ENCODE measurements at regions not wholly inside any gene's neighbourhood (a gene's known extent, or its start where the extent isn't known, plus 50 kb on each side); places are given as distances from the start of the nearest gene placed in this dataset.
"Not testable (repeated sequence)": the region's sequence is repeated elsewhere in the genome, so short reads cannot be mapped to it uniquely, and the experiment has no call there.

DNA sequence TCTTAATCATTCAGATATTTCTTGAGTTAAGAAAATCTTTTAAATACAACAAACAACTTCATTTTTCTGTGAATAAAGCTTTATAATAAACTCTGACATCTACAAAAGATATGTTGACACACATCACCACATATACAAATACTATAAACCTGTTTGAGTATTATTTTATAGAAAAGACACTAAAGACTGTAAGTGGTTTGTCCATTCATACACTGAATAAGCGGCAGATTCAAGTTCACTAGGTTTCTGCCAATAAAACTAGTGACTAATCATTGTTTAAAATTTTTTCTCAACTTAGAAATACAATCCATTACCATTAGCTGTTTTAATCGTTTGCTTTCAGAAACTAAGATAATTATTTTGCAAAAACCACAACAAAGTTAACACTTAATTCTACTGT lies 1900.0 kb downstream of the C4orf33 start:
- no peak for DNase-seq

DNA sequence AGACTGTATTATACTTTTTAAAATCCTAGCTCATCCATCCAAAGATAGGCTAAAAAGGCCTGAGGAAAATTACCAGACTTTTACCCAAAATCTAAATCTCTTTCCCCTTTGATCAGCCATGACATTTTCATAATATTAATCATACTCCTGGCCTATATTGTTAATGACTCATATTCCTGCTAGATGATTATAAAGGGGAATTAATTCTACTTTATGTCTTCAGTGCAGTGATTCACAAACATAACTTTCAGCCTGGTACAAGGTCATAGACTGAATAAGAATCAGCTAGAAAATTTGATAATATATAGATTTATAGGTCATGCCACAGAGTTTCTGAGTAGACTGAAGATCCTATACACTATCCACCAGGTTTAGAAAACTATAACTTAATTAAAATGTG lies 1905.4 kb downstream of the C4orf33 start:
- no peak for DNase-seq

- no peak for DNase-seq
These were observed 1906.2 kb downstream of the C4orf33 start for GRCh38 chr4:131002132-131002531.

- DNase-seq: no peak
These were observed 1910.4 kb downstream of the C4orf33 start for GRCh38 chr4:131006388-131006787.

GRCh38 chr4:131011961-131012360 lies 1916.0 kb downstream of the C4orf33 start:
- DNase-seq: not testable (repeated sequence)

- no peak for DNase-seq
These were observed 1917.3 kb downstream of the C4orf33 start for GRCh38 chr4:131013226-131013625.

DNA sequence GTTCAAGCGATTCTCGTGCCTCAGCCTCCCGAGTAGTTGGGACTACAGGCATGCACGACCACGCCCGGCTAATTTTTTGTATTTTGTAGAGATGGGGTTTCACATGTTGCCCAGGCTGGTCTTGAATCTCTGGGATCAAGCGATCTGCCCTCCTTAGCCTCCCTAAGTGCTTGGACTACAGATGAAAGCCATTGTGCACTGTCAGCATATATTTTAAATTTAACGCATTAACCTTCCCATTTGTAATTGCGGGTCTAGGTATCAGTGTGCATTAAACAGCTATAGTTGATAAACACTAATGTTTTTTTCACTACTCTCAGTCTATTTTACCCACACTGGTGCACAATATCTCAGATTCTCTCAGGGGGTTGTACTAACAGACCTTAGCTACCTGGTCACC lies 1930.8 kb downstream of the C4orf33 start:
- no peak for DNase-seq

DNA sequence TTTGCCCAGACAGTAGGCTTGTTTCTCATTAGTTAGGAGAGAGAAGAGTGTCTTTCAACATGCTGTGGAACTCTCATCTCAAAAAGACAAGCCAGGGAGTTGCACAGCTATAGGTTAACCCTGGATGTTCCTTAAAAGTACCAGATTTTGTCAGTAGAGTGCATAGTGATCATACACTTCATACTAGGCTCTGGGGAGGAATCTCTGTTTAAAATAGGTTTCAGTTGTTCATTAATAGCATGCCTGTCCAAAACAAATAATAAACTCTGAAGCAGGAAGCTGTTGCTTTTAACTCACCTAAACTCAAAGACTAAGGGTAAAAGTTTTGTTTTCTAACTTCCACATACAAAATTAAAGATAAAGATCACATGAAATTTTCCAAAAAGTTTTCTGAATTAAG lies 1948.4 kb downstream of the C4orf33 start:
- no peak for DNase-seq

- no peak for DNase-seq
These were observed 1950.9 kb downstream of the C4orf33 start for GRCh38 chr4:131046821-131047220.

GRCh38 chr4:131052646-131053045 lies 1956.7 kb downstream of the C4orf33 start:
- no peak for DNase-seq

- DNase-seq: no peak
These were observed 1958.6 kb downstream of the C4orf33 start for GRCh38 chr4:131054489-131055019.

- DNase-seq: no peak
These were observed 1965.8 kb downstream of the C4orf33 start for GRCh38 chr4:131061734-131062133.

GRCh38 chr4:131063878-131064277 lies 1967.9 kb downstream of the C4orf33 start:
- no peak for DNase-seq

DNA sequence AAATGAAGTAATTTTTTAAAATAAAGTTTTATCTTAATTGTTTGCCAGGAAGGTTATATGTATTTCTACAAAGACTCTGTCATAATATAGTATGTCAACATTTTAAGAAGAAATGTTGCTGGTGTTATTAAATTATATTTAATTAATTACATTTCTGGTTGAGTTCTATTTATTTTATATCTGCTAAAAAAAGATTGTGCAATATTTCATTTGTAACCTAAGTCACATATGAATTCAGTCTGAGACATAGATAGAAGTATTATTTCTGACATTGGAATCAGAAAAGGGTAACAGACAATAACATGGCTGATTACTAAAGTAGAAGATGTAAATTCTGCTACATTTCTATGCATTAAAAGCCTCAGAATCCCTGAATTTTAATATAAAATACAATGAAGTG lies 1985.1 kb downstream of the C4orf33 start:
- no peak for DNase-seq

- DNase-seq: no peak
These were observed 1989.0 kb downstream of the C4orf33 start for GRCh38 chr4:131084997-131085396.

- no peak for DNase-seq
These were observed 1995.9 kb downstream of the C4orf33 start for GRCh38 chr4:131091896-131092295.

- DNase-seq: no peak
These were observed 1997.4 kb downstream of the C4orf33 start for GRCh38 chr4:131093303-131093702.

GRCh38 chr4:131098976-131099375 lies 2003.0 kb downstream of the C4orf33 start:
- DNase-seq: no peak

- no peak for DNase-seq
These were observed 2017.3 kb downstream of the C4orf33 start for GRCh38 chr4:131113273-131113672.

GRCh38 chr4:131113704-131114103 lies 2017.8 kb downstream of the C4orf33 start:
- no peak for DNase-seq

GRCh38 chr4:131119661-131120060 lies 2023.7 kb downstream of the C4orf33 start:
- DNase-seq: no peak

- no peak for DNase-seq
These were observed 2011.9 kb upstream of the PCDH10 start for GRCh38 chr4:131137196-131137595.

DNA sequence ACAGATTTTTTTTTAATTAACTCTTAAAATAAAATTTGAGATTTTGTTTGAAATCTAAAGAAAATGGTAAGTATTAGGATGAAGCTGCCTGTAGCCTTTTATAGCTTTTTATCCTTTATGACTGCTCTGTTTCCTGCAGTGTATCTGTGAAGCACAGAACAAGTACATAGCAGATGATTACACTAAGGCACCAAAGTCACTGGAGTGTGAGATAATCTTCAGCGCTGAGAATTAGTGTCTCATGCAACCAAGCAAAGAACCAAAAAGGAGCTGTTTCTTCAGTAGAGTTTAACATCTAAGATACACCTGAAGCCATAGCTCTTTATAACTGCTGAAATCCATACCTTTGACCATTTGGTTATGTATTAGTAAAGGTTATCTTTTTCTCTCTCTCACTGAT lies 1989.8 kb upstream of the PCDH10 start:
- DNase-seq: no peak

GRCh38 chr4:131192318-131192717 lies 1956.8 kb upstream of the PCDH10 start:
- DNase-seq: no peak

- no peak for DNase-seq
These were observed 1941.5 kb upstream of the PCDH10 start for GRCh38 chr4:131207589-131207988.

DNA sequence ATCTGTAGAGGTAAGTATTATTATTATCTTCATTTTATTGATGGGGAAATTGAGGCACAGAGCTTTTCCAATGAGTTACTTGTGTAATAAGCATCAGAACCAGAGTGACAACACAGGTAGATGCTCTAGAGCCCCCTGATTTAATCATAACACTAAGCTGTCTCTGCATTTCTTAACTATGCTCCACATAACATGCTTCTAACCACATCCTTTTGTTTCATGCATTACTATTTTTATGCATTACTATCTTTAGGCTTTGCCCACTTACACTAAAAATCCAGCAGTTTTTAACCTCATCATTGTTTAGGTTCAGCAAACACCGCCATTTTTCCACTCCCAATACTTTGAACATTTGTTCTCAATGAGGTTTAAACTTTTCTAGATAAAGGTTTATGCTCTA lies 1900.8 kb upstream of the PCDH10 start:
- no peak for DNase-seq
